Parathyroid adenoma (tissue), 2 donors: ENCODE measurements at regions not wholly inside any gene's neighbourhood (a gene's known extent, or its start where the extent isn't known, plus 50 kb on each side); places are given as distances from the start of the nearest gene placed in this dataset.

Experiments used
- H2AFZ ChIP-seq: fragments of 300-600 bp; sonication (generic); one replicate; pipeline ENCODE4 v1.7.0; 2017; ENCODE audit warnings: antibody characterized with exemption, mild to moderate bottlenecking
- H3K27ac ChIP-seq: fragments of 300-600 bp; sonication (generic); one replicate; pipeline ENCODE4 v1.7.0; 2017
- H3K27me3 ChIP-seq: fragments of 300-600 bp; sonication (generic); one replicate; pipeline ENCODE4 v1.7.0; 2017; ENCODE audit warnings: low read length; ENCODE audit not compliant: control insufficient read depth, insufficient read depth
- H3K36me3 ChIP-seq: fragments of 300-600 bp; sonication (generic); one replicate; pipeline ENCODE4 v1.7.0; 2017; ENCODE audit warnings: low read length; ENCODE audit not compliant: control insufficient read depth, insufficient read depth
- H3K4me1 ChIP-seq: fragments of 300-600 bp; sonication (generic); one replicate; pipeline ENCODE4 v1.7.0; 2017; ENCODE audit warnings: control low read depth
- H3K4me2 ChIP-seq: fragments of 300-600 bp; sonication (generic); one replicate; pipeline ENCODE4 v1.7.0; 2017; ENCODE audit warnings: low read length
- H3K4me3 ChIP-seq: fragments of 300-600 bp; sonication (generic); one replicate; pipeline ENCODE4 v1.7.0; 2017; ENCODE audit warnings: low read depth, low read length
- H3K79me2 ChIP-seq: fragments of 300-600 bp; sonication (generic); one replicate; pipeline ENCODE4 v1.7.0; 2017; ENCODE audit warnings: control low read depth
- H3K9ac ChIP-seq: fragments of 300-600 bp; sonication (generic); one replicate; pipeline ENCODE4 v1.7.0; 2017; ENCODE audit warnings: mild to moderate bottlenecking
- H3K9me3 ChIP-seq: fragments of 300-600 bp; sonication (generic); one replicate; pipeline ENCODE4 v1.7.0; 2017; ENCODE audit warnings: low read length; ENCODE audit not compliant: control insufficient read depth
- TF ChIP-seq, protein P1 (sequence below): fragments of 300-600 bp; sonication (generic); IDR thresholded peaks from one replicate; pipeline ENCODE4 v1.7.0; 2017; ENCODE audit warnings: antibody characterized with exemption, mild to moderate bottlenecking
- donor health status: primary hyperparathyroidism.

DNA sequence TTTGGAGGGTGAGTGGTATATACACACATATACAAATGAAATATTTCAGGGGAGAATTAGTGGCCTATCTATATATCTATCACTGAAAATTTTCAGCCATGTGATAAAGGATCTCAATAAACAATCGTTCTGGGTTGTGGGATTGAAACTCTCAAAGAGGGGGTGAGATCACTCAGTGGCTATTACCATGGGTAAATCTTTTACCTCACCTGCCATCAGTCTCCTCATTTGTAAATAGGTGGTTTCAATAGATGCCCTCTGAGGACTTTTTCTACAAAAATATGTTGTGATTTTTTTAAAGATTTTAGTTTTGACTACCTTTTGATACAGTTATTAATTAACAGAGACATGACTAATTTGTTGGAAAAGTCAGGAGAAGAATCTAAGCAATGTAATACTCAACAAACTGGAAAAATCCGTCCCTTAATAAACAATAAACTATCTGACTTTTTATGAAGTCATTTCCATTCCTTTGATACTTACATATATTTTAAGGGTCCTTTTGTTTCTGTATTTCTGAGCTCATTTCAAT is 192.8 kb downstream of the MAD2L1 start:
- H3K79me2 ChIP-seq, result no peaks in the 10 kb centered on the region
- no peaks in the 10 kb centered on the region for H3K9me3 ChIP-seq
- H3K27ac ChIP-seq, result no peak overlapping the region
- H3K9ac ChIP-seq, result no peak overlapping the region
- H2AFZ ChIP-seq, result no peak overlapping the region
- H3K36me3 ChIP-seq, result no peaks in the 10 kb centered on the region
- no peaks in the 10 kb centered on the region for H3K4me1 ChIP-seq
- TF ChIP-seq, protein P1, sequence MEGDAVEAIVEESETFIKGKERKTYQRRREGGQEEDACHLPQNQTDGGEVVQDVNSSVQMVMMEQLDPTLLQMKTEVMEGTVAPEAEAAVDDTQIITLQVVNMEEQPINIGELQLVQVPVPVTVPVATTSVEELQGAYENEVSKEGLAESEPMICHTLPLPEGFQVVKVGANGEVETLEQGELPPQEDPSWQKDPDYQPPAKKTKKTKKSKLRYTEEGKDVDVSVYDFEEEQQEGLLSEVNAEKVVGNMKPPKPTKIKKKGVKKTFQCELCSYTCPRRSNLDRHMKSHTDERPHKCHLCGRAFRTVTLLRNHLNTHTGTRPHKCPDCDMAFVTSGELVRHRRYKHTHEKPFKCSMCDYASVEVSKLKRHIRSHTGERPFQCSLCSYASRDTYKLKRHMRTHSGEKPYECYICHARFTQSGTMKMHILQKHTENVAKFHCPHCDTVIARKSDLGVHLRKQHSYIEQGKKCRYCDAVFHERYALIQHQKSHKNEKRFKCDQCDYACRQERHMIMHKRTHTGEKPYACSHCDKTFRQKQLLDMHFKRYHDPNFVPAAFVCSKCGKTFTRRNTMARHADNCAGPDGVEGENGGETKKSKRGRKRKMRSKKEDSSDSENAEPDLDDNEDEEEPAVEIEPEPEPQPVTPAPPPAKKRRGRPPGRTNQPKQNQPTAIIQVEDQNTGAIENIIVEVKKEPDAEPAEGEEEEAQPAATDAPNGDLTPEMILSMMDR, result no peak
- H3K4me3 ChIP-seq, result no peak overlapping the region
- no peaks in the 10 kb centered on the region for H3K27me3 ChIP-seq
- no peak overlapping the region for H3K4me2 ChIP-seq

DNA sequence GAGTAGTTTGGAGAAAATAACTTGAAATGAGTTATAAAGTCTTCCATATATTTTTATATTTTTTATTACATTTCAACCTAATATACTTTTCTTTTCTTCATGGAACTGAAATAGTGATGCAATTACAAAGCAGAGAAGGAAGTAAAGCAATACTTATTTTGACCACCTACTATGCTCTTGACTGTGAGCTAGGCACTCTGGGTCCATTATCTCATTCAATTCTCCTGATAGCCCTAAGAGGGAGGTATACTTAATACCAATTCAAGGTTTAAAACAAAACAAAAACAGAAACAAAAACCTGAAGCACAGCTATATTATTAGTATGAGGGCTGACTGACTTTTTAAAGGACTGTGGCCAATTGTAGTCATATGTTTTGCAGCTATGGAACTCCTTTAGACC is 193.5 kb downstream of the MAD2L1 start:
- Histone ChIP-seq H3K4me3 (no peak overlapping the region), H3K79me2 (no peaks in the 10 kb centered on the region), H3K9me3 (no peaks in the 10 kb centered on the region), H3K27ac (no peak overlapping the region), H2AFZ (no peak overlapping the region), H3K9ac (no peak overlapping the region), H3K27me3 (no peaks in the 10 kb centered on the region), H3K36me3 (no peaks in the 10 kb centered on the region), H3K4me1 (no peaks in the 10 kb centered on the region), H3K4me2 (no peak overlapping the region)
- TF ChIP-seq, protein P1, result no peak

DNA sequence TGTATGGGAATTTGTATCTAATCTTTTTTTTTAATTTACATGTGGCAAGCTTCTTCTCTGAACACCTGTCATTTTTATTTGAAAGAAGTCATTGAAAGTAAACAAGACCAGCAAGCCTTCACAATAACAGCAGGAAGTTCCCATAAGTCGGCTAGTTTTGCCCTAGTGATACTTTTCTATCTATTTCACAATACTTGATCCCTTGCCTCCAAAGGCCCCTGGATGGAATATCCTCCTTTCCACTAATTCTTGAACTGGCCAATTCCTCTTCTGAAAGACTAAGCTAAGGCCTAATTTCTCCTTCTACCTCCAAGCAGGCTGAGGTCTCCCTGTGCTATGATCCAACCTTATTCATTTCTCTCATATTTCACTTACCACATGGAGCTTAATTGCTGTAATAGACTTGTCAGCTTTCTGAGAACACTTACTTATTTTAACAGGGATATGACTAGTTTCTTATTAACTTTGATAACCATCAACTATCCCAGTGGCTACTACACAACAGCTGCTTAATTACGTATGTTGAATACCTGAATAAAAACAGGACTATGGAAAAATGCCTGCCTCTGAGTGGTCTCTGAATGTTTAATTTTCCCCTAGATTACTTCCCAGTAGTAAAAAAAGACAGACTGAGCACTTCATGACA is 194.2 kb downstream of the MAD2L1 start:
- no peaks in the 10 kb centered on the region for H3K27me3 ChIP-seq
- TF ChIP-seq, protein P1, result no peak
- H2AFZ ChIP-seq, result no peak overlapping the region
- H3K79me2 ChIP-seq, result no peaks in the 10 kb centered on the region
- H3K4me2 ChIP-seq, result no peak overlapping the region
- no peaks in the 10 kb centered on the region for H3K36me3 ChIP-seq
- H3K9me3 ChIP-seq, result no peaks in the 10 kb centered on the region
- H3K4me1 ChIP-seq, result no peaks in the 10 kb centered on the region
- H3K27ac ChIP-seq, result no peak overlapping the region
- H3K4me3 ChIP-seq, result no peak overlapping the region
- no peak overlapping the region for H3K9ac ChIP-seq

DNA sequence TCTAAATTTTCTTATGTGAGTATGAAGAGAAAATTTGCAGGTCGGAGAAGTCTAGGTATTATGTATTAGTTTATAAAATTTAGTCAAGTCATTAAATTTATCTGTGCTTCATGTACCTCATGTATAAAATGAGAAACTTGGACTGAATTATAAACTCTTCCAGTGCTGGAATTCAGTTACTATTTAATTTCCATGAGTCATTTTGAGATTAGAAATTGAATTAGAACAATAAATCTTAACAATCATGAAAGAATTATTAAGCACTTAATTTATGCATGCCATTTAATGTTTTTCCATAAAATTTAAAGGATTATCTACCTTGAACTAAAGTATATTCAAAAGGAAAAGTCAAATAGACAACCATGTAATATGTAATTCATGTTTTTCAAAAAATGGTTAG is 195.8 kb downstream of the MAD2L1 start:
- Histone ChIP-seq H3K4me3 (no peak overlapping the region), H2AFZ (no peak overlapping the region), H3K4me1 (no peaks in the 10 kb centered on the region), H3K4me2 (no peak overlapping the region), H3K9ac (no peak overlapping the region), H3K79me2 (no peaks in the 10 kb centered on the region), H3K36me3 (no peaks in the 10 kb centered on the region), H3K27me3 (no peaks in the 10 kb centered on the region), H3K27ac (no peak overlapping the region), H3K9me3 (no peaks in the 10 kb centered on the region)
- TF ChIP-seq, protein P1, result no peak

DNA sequence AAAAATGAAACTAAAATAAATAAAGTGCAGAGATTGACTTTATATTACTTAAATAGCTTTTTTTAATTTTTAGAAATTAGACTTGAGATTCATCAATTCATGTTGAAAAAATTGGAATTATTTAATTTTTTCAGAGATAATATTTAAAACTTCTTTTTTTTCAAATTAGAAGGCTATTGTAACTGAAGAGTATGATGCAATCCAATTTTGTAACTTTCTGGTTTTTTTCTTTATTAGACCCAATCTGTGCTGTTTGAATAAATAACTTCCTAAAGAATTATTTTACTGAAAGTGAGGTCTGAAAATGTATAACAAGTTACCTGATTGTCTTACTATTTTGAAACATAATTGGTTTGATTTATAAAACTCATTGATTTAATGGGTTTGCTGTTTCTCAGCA is 200.9 kb downstream of the MAD2L1 start:
- H3K9ac ChIP-seq, result no peak overlapping the region
- H3K27me3 ChIP-seq, result no peaks in the 10 kb centered on the region
- TF ChIP-seq, protein P1, result no peak
- H3K4me2 ChIP-seq, result no peak overlapping the region
- H3K27ac ChIP-seq, result no peak overlapping the region
- no peaks in the 10 kb centered on the region for H3K9me3 ChIP-seq
- H3K4me1 ChIP-seq, result no peaks in the 10 kb centered on the region
- H3K4me3 ChIP-seq, result no peak overlapping the region
- H2AFZ ChIP-seq, result no peak overlapping the region
- H3K36me3 ChIP-seq, result no peaks in the 10 kb centered on the region
- H3K79me2 ChIP-seq, result no peaks in the 10 kb centered on the region
